DOHH2 (cell line): ENCODE measurements at regions not wholly inside any gene's neighbourhood (a gene's known extent, or its start where the extent isn't known, plus 50 kb on each side); places are given as distances from the start of the nearest gene placed in this dataset.

ENCODE experiments used
- H3F3A ChIP-seq: fragments of 200-600 bp; sonication (generic), shearing (Covaris generic); 2 replicates; pipeline ENCODE4 v1.6.0; 2016; ENCODE audit warnings: antibody characterized with exemption, mild to moderate bottlenecking; ENCODE audit not compliant: control insufficient read depth, insufficient read depth
- H3K27ac ChIP-seq: fragments of 200-600 bp; sonication (generic); 2 replicates; pipeline ENCODE4 v1.5.1; 2014; ENCODE audit warnings: low read depth, mild to moderate bottlenecking, low read length, moderate library complexity
- H3K27me3 ChIP-seq: fragments of 200-600 bp; sonication (generic); 2 replicates; pipeline ENCODE4 v1.6.1; 2014; ENCODE audit warnings: mild to moderate bottlenecking, low read length, mixed read lengths; ENCODE audit not compliant: control insufficient read depth
- H3K36me3 ChIP-seq: fragments of 200-600 bp; sonication (generic); 2 replicates; pipeline ENCODE4 v1.6.1; 2014; ENCODE audit warnings: mild to moderate bottlenecking, low read length, moderate library complexity, mixed read lengths; ENCODE audit not compliant: control insufficient read depth
- H3K4me1 ChIP-seq: fragments of 200-600 bp; sonication (generic); 2 replicates; pipeline ENCODE4 v1.6.1; 2014; ENCODE audit warnings: mild to moderate bottlenecking, low read length, mixed read lengths; ENCODE audit not compliant: control insufficient read depth
- H3K4me2 ChIP-seq: fragments of 200-600 bp; sonication (generic); 2 replicates; pipeline ENCODE4 v1.6.0; 2014; ENCODE audit warnings: mild to moderate bottlenecking, low read length, moderate library complexity
- H3K4me3 ChIP-seq: fragments of 200-600 bp; sonication (generic); 2 replicates; pipeline ENCODE4 v1.5.1; 2014; ENCODE audit warnings: mild to moderate bottlenecking, low read length, mixed read lengths
- H3K79me2 ChIP-seq: fragments of 200-600 bp; sonication (generic); 2 replicates; pipeline ENCODE4 v1.6.1; 2014; ENCODE audit warnings: mild to moderate bottlenecking, low read length, mixed read lengths; ENCODE audit not compliant: control insufficient read depth
- H3K9me2 ChIP-seq: fragments of 200-600 bp; sonication (generic); replicated peaks from 2 replicates; pipeline ENCODE4 v1.6.1; 2014; ENCODE audit warnings: mild to moderate bottlenecking, low read length, mixed read lengths; ENCODE audit not compliant: control insufficient read depth
- H3K9me3 ChIP-seq: fragments of 200-600 bp; sonication (generic); 2 replicates; pipeline ENCODE4 v1.6.1; 2014; ENCODE audit warnings: antibody characterized with exemption, low read length, mixed read lengths; ENCODE audit not compliant: control insufficient read depth, insufficient read depth
- H4K20me1 ChIP-seq: fragments of 200-600 bp; sonication (generic); 2 replicates; pipeline ENCODE4 v1.6.0; 2014; ENCODE audit warnings: low read depth, mild to moderate bottlenecking, antibody characterized with exemption, low read length, moderate library complexity; ENCODE audit not compliant: control insufficient read depth, insufficient read depth
- CTCF ChIP-seq: fragments of 200-600 bp; sonication (generic); IDR thresholded peaks from one replicate; pipeline ENCODE4 v1.5.1; 2014; ENCODE audit warnings: antibody characterized with exemption, mild to moderate bottlenecking, low read depth, low read length; ENCODE audit not compliant: poor library complexity, severe bottlenecking
- EZH2phosphoT487 ChIP-seq: fragments of 200-600 bp; sonication (generic); IDR thresholded peaks from 2 replicates; pipeline ENCODE4 v1.6.1; 2017; ENCODE audit warnings: borderline replicate concordance, mild to moderate bottlenecking, antibody characterized with exemption, low read length, moderate library complexity, mixed read lengths

- H3K79me2 ChIP-seq = no peaks in the 10 kb centered on the region
- no peaks in the 10 kb centered on the region for H3K9me2 ChIP-seq
- no peaks in the 10 kb centered on the region for H3K27me3 ChIP-seq
- no peak overlapping the region for H3K4me2 ChIP-seq
- no peak overlapping the region for H3K27ac ChIP-seq
- no peaks in the 10 kb centered on the region for H3F3A ChIP-seq
- H4K20me1 ChIP-seq = no peaks in the 10 kb centered on the region
- no peak overlapping the region for H3K4me3 ChIP-seq
- H3K36me3 ChIP-seq = no peaks in the 10 kb centered on the region
- no peak for TF ChIP-seq CTCF
- TF ChIP-seq EZH2phosphoT487 = no peak
- H3K9me3 ChIP-seq = no peaks in the 10 kb centered on the region
- no peaks in the 10 kb centered on the region for H3K4me1 ChIP-seq
Observed at GRCh38 chr4:175929441-175929840, 117.4 kb upstream of the GPM6A start.

- no peaks in the 10 kb centered on the region for H3K4me1 ChIP-seq
- no peaks in the 10 kb centered on the region for H3K9me2 ChIP-seq
- no peaks in the 10 kb centered on the region for H3K9me3 ChIP-seq
- no peaks in the 10 kb centered on the region for H3K36me3 ChIP-seq
- H3K4me3 ChIP-seq = no peak overlapping the region
- no peak for TF ChIP-seq EZH2phosphoT487
- TF ChIP-seq CTCF = no peak
- H3K79me2 ChIP-seq = no peaks in the 10 kb centered on the region
- no peaks in the 10 kb centered on the region for H3K27me3 ChIP-seq
- H3K27ac ChIP-seq = no peak overlapping the region
- no peaks in the 10 kb centered on the region for H4K20me1 ChIP-seq
- H3K4me2 ChIP-seq = no peak overlapping the region
- no peaks in the 10 kb centered on the region for H3F3A ChIP-seq
Observed at GRCh38 chr4:175929932-175930331, 117.9 kb upstream of the GPM6A start.

- Histone ChIP-seq H3K4me2 (no peak overlapping the region), H3K4me1 (no peaks in the 10 kb centered on the region), H3K4me3 (no peak overlapping the region), H3K27ac (no peak overlapping the region), H3K9me2 (no peaks in the 10 kb centered on the region), H3F3A (no peaks in the 10 kb centered on the region), H3K36me3 (no peaks in the 10 kb centered on the region), H3K9me3 (no peaks in the 10 kb centered on the region), H4K20me1 (no peaks in the 10 kb centered on the region), H3K79me2 (no peaks in the 10 kb centered on the region), H3K27me3 (no peaks in the 10 kb centered on the region)
- no peak for TF ChIP-seq EZH2phosphoT487
- TF ChIP-seq CTCF = no peak
Observed at GRCh38 chr4:175930471-175930870, 118.4 kb upstream of the GPM6A start.

- H3K9me2 ChIP-seq = no peaks in the 10 kb centered on the region
- no peak overlapping the region for H3K27ac ChIP-seq
- no peaks in the 10 kb centered on the region for H4K20me1 ChIP-seq
- no peaks in the 10 kb centered on the region for H3F3A ChIP-seq
- no peaks in the 10 kb centered on the region for H3K9me3 ChIP-seq
- no peaks in the 10 kb centered on the region for H3K4me1 ChIP-seq
- no peak overlapping the region for H3K4me3 ChIP-seq
- H3K27me3 ChIP-seq = no peaks in the 10 kb centered on the region
- TF ChIP-seq EZH2phosphoT487 (no peak), CTCF (no peak)
- H3K36me3 ChIP-seq = no peaks in the 10 kb centered on the region
- H3K79me2 ChIP-seq = no peaks in the 10 kb centered on the region
- no peak overlapping the region for H3K4me2 ChIP-seq
Observed at GRCh38 chr4:175932116-175932515, 120.1 kb upstream of the GPM6A start.
